GM12878 (cell line): ENCODE measurements at regions not wholly inside any gene's neighbourhood (a gene's known extent, or its start where the extent isn't known, plus 50 kb on each side); places are given as distances from the start of the nearest gene placed in this dataset.

Source experiments
- CREB1 ChIP-seq: IDR thresholded peaks from 2 replicates; pipeline ENCODE4 v1.6.1; 2012; ENCODE audit warnings: low read depth, mild to moderate bottlenecking, inconsistent platforms
- ZNF274 ChIP-seq: IDR thresholded peaks from one replicate; pipeline ENCODE4 v1.8.0; 2011; ENCODE audit not compliant: insufficient read length, insufficient read depth

DNA sequence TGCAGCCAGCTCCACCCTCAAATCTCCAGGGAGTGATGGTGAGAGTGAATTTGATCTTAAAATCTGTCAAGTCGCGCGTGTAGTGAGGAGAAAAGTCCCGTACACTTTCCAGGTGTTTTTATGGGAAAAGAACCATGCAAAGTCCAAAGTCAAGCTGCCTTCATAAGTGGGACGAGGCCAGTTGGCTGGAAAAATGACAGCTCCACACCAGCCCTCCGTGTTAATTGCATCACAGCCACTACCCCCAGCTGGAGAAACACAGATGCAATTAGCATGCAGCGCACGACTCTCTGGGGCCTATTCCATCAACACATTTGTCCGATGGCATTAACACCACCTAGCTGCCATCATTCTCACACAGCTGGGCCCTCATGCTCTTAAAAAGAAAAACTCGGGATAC is 68.4 kb downstream of the KLHDC7A start:
- TF ChIP-seq ZNF274 (no peak), CREB1 (no peak)
